ENCODE measurements at regions not wholly inside any gene's neighbourhood (a gene's known extent, or its start where the extent isn't known, plus 50 kb on each side); places are given as distances from the start of the nearest gene placed in this dataset.
A peak's percentile ranks its signal among the peaks of the same experiment; 100 is the strongest.

DNA sequence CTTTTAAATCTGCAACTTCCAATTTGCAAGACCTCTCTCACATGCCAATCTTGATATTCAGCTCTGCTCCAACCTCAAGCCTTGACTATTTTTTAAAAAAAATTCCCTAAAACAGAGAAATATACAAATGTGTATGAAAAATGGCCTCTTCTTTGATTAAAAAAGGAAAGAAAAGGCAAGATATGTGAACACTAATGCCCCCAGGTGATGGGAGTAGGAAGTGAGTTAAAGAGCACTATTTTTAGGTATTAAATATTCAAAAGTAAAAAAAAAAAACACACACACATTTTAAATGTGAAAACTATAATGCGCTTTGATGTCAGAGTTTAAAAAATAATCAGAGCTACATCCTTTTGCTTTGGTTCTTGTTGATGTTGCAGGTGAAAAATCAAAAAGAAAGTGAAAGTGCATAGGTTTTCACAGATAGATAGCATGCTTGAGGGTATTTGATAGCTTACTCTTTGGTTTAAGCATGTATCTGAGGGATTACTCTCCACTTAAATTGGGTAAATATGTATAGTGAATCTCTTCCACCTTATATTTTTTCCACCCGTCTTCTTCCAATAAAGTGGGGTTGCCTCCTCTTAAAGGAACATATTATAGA, 406.0 kb upstream of the POU3F3 start:
- Histone ChIP-seq H3K4me1 (replicated peaks in 1 of 2) (no peaks in the 10 kb centered on the region), H3K4me3 (no peak overlapping the region), H3K36me3 (replicated peaks in 1 of 2) (no peaks in the 10 kb centered on the region), H3K9me3 (replicated peaks in 1 of 3) (no peaks in the 10 kb centered on the region), H3K27me3 (no peaks in the 10 kb centered on the region), H3K27ac (no peak overlapping the region)
- TF ChIP-seq, protein P1, sequence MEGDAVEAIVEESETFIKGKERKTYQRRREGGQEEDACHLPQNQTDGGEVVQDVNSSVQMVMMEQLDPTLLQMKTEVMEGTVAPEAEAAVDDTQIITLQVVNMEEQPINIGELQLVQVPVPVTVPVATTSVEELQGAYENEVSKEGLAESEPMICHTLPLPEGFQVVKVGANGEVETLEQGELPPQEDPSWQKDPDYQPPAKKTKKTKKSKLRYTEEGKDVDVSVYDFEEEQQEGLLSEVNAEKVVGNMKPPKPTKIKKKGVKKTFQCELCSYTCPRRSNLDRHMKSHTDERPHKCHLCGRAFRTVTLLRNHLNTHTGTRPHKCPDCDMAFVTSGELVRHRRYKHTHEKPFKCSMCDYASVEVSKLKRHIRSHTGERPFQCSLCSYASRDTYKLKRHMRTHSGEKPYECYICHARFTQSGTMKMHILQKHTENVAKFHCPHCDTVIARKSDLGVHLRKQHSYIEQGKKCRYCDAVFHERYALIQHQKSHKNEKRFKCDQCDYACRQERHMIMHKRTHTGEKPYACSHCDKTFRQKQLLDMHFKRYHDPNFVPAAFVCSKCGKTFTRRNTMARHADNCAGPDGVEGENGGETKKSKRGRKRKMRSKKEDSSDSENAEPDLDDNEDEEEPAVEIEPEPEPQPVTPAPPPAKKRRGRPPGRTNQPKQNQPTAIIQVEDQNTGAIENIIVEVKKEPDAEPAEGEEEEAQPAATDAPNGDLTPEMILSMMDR (IDR thresholded peaks at IDR 0.05): peak in 1 of 6 experiments; percentile 19
- TF ChIP-seq POLR2A (IDR thresholded peaks at IDR 0.05): no peak
- intact Hi-C loops (cut with DNase I): no loop called here
- 60 to 73% (median 64%) methylated on average over 2 of the region's 2 CpGs for WGBS, 4 donors
- DNase-seq: no peak

DNA sequence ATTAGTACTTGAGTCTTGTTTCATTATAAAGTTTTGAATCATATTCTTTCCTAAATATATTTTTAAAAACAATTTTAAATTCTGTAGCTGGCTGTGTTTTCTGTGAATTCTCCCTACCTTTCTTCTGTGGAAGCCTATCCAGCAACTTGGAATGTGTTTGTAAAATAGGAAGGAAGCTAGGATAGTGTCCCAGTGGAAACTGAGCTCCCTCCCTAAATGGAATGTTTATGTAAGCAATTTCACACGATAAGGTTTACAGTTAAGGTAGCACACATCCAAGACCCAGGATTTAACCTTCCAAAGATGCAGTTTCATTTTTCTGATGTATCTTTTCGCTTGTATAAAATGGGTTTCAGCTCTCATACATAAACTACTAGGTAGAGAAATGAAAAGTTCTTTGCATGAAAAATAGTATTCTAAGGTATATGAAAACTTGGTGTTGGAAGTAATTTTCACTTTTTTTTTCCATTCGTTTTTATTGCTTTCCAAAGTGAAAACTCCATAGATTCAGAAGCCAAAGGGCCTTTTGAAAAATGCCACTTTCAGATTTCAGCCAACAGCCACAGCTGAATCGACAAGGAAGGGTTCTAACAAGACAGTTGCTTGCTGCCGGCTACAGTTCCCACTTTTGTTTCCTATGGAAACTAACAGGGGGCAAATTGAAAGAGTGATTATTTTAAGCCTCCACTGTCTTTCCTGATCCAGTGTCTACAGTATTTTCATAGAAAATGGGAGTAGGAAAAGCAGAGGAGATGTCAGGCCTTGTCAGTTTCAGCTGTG, 405.1 kb upstream of the POU3F3 start:
- H3K27me3 ChIP-seq: no peaks in the 10 kb centered on the region
- no peaks in the 10 kb centered on the region for H3K9me3 ChIP-seq (replicated peaks in 1 of 3)
- H3K36me3 ChIP-seq (replicated peaks in 1 of 2): no peaks in the 10 kb centered on the region
- no peak for TF ChIP-seq POLR2A (IDR thresholded peaks at IDR 0.05)
- TF ChIP-seq, protein P1 (IDR thresholded peaks at IDR 0.05): no peak
- intact Hi-C loops (cut with DNase I): no loop called here
- H3K4me3 ChIP-seq: no peak overlapping the region
- no peak for DNase-seq
- H3K4me1 ChIP-seq (replicated peaks in 1 of 2): no peaks in the 10 kb centered on the region
- 41 to 55% (median 48%) methylated on average over 5 of the region's 5 CpGs for WGBS, 4 donors
- H3K27ac ChIP-seq: no peak overlapping the region

DNA sequence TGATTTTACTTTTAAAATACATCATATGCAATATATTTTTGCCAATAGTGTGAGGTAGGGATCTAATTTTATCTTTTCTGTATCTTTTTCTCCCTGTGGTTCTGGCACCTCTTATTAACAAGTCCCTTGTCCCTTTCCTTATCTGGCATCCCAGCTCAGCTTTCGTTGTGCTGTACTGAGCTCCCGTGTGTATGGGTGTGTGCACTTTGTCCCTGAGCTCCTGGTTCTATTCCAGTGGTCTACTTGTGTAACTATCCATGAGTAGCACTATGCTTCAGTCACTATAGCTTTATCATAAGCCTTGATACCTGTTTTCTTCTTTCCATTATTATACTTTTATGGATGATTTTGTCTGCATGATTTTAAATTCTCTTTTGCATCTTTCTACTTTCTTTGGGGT, 401.4 kb upstream of the POU3F3 start:
- 57 to 79% (median 67%) methylated on average over 2 of the region's 2 CpGs for WGBS, 4 donors
- H3K36me3 ChIP-seq (replicated peaks in 1 of 2): no peaks in the 10 kb centered on the region
- H3K9me3 ChIP-seq (replicated peaks in 1 of 3): no peaks in the 10 kb centered on the region
- H3K27me3 ChIP-seq: no peaks in the 10 kb centered on the region
- no peaks in the 10 kb centered on the region for H3K4me1 ChIP-seq (replicated peaks in 1 of 2)
- H3K27ac ChIP-seq: no peak overlapping the region
- intact Hi-C loops (cut with DNase I): no loop called here
- TF ChIP-seq POLR2A (IDR thresholded peaks at IDR 0.05): no peak
- TF ChIP-seq, protein P1 (IDR thresholded peaks at IDR 0.05): no peak
- no peak overlapping the region for H3K4me3 ChIP-seq
- DNase-seq: no peak

DNA sequence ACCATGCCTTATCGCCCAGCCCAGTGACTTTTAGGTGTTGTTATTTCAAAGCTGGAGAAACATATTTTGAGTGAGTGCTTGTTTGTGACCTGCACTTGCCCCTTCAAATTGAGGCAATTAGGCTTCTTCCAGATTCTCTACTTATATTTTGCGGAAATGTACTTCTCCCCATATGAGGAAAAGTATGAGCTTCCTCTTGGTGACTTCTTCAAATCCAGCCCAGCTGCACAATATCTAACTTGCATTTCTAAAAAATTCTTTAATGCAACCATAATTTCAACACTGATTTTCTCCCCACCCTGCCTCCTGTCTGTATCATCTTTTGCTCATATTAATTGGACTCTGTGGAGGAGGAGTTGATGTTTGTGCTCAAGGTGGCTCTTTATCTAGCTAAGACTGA, 391.2 kb upstream of the POU3F3 start:
- Histone ChIP-seq H3K4me3 (no peak overlapping the region), H3K4me1 (replicated peaks in 1 of 2) (no peaks in the 10 kb centered on the region), H3K27ac (no peak overlapping the region), H3K36me3 (replicated peaks in 1 of 2) (no peaks in the 10 kb centered on the region), H3K9me3 (replicated peaks in 1 of 3) (peaks cover 0 to 4% (median 0%) of the 10 kb centered on the region in 3 donors), H3K27me3 (no peaks in the 10 kb centered on the region)
- no peak for DNase-seq
- WGBS, 4 donors: 77 to 87% (median 81%) methylated on average over 2 of the region's 2 CpGs
- TF ChIP-seq POLR2A (IDR thresholded peaks at IDR 0.05): no peak
- TF ChIP-seq, protein P1 (IDR thresholded peaks at IDR 0.05): no peak
- intact Hi-C loops (cut with DNase I): no loop called here
